ENCODE measurements at regions not wholly inside any gene's neighbourhood (a gene's known extent, or its start where the extent isn't known, plus 50 kb on each side); places are given as distances from the start of the nearest gene placed in this dataset.
"Not testable (repeated sequence)": the region's sequence is repeated elsewhere in the genome, so short reads cannot be mapped to it uniquely, and the experiment has no call there.

- no peak for DNase-seq (ENCODE audit: low read depth in 2 of 2)
Measured at GRCh38 chr5:118378959-118379358, 609.4 kb downstream of the DTWD2 start.

GRCh38 chr5:118377420-118377819, 610.9 kb downstream of the DTWD2 start:
- DNase-seq (ENCODE audit: low read depth in 2 of 2), result no peak

- no peak for DNase-seq (ENCODE audit: low read depth in 2 of 2)
Measured at GRCh38 chr5:118371973-118372831, 616.1 kb downstream of the DTWD2 start.

- no peak for DNase-seq (ENCODE audit: low read depth in 2 of 2)
Measured at GRCh38 chr5:118366429-118366828, 621.9 kb downstream of the DTWD2 start.

- no peak for DNase-seq (ENCODE audit: low read depth in 2 of 2)
Measured at GRCh38 chr5:118365718-118366117, 622.6 kb downstream of the DTWD2 start.

- no peak for DNase-seq (ENCODE audit: low read depth in 2 of 2)
Measured at GRCh38 chr5:118354797-118355196, 633.5 kb downstream of the DTWD2 start.

GRCh38 chr5:118353970-118354369, 634.4 kb downstream of the DTWD2 start:
- DNase-seq (ENCODE audit: low read depth in 2 of 2), result no peak

- no peak for DNase-seq (ENCODE audit: low read depth in 2 of 2)
Measured at GRCh38 chr5:118336468-118336867, 651.9 kb downstream of the DTWD2 start.

GRCh38 chr5:118327389-118327788, 661.0 kb downstream of the DTWD2 start:
- DNase-seq (ENCODE audit: low read depth in 2 of 2), result no peak

- no peak for DNase-seq (ENCODE audit: low read depth in 2 of 2)
Measured at GRCh38 chr5:118326481-118327045, 661.8 kb downstream of the DTWD2 start.

- DNase-seq (ENCODE audit: low read depth in 2 of 2), result no peak
Measured at GRCh38 chr5:118325931-118326330, 662.4 kb downstream of the DTWD2 start.

- not testable (repeated sequence) for DNase-seq (ENCODE audit: low read depth in 2 of 2)
Measured at GRCh38 chr5:118323723-118324122, 664.6 kb downstream of the DTWD2 start.

- no peak for DNase-seq (ENCODE audit: low read depth in 2 of 2)
Measured at GRCh38 chr5:118321081-118321480, 667.3 kb downstream of the DTWD2 start.

GRCh38 chr5:118320121-118320520, 668.2 kb downstream of the DTWD2 start:
- DNase-seq (ENCODE audit: low read depth in 2 of 2), result no peak

- DNase-seq (ENCODE audit: low read depth in 2 of 2), result no peak
Measured at GRCh38 chr5:118314931-118315330, 673.4 kb downstream of the DTWD2 start.

GRCh38 chr5:118311103-118311819, 677.1 kb downstream of the DTWD2 start:
- no peak for DNase-seq (ENCODE audit: low read depth in 2 of 2)

GRCh38 chr5:118310401-118310800, 677.9 kb downstream of the DTWD2 start:
- DNase-seq (ENCODE audit: low read depth in 2 of 2), result no peak

GRCh38 chr5:118303296-118303695, 685.1 kb downstream of the DTWD2 start:
- no peak for DNase-seq (ENCODE audit: low read depth in 2 of 2)

GRCh38 chr5:118302786-118303185, 685.6 kb downstream of the DTWD2 start:
- DNase-seq (ENCODE audit: low read depth in 2 of 2), result no peak

GRCh38 chr5:118301696-118302095, 686.7 kb downstream of the DTWD2 start:
- DNase-seq (ENCODE audit: low read depth in 2 of 2), result no peak

- no peak for DNase-seq (ENCODE audit: low read depth in 2 of 2)
Measured at GRCh38 chr5:118295045-118295444, 693.3 kb downstream of the DTWD2 start.

GRCh38 chr5:118293378-118293777, 695.0 kb downstream of the DTWD2 start:
- no peak for DNase-seq (ENCODE audit: low read depth in 2 of 2)

- DNase-seq (ENCODE audit: low read depth in 2 of 2), result no peak
Measured at GRCh38 chr5:118290204-118290603, 698.1 kb downstream of the DTWD2 start.
